Embryonic facial prominence (tissue), 1 donor: ENCODE measurements at regions not wholly inside any gene's neighbourhood (a gene's known extent, or its start where the extent isn't known, plus 50 kb on each side); places are given as distances from the start of the nearest gene placed in this dataset.

Source experiments
- DNase-seq: peaks from one replicate; pipeline ENCODE4 v3.0.0-alpha.2; 2016; ENCODE audit errors: extremely low spot score

GRCh38 chr15:61530769-61531168, 301.7 kb upstream of the RORA start:
- DNase-seq, result no peak

- no peak for DNase-seq
Observed at GRCh38 chr15:61528581-61528910, 299.4 kb upstream of the RORA start.

DNA sequence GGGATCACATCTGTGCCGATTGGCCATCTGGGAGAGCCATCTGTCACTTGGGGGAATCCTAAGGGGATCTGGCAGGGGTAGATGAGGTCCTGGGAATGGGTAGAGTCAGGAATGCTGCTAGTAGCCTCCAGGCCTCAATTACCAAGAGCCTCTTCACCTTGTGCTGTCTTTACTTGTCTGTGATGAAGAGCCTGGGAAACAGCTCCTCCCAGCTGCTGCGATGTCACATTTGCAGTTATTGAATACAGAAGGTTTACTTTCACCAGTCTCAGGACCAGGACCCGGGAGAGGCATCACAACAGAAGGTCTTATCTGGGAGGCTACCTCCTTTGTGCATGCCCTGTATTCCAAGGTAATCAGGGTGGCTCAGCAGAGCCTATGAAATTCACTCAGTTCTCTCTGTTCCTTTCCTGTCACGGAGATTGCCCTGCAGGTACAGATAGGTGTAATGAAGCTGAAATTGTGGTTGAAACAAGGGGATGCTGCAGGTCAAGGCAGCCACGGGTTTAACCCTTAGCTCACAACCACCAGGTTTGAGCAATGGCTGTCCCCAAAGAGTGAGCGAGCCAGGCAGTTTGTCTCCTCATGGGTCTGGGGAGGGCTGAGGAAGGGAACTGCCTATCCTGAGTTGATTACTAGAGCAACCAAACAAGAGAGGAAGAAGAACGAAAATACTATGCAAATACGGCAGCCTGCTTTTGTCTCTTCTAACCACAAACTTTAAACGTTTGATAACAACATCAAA, 298.9 kb upstream of the RORA start:
- DNase-seq, result no peak

DNA sequence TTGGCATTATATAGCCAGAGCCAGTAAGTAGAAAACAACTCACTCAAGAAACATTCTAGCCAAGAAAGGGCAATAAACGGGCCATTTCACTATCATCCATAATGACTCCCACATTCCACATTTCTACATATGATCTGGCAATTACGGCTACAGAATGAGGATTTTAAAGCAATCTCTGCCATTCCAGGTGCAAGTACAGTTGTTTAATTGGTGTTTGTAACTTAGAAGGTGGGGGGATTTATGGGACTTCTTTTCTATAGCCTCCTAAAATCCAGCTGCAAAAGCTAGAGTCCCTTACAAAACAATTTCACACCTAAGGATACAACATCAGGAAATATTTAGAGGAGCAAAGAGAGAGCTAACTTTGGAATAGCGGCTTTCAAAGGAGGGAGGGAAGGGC, 295.4 kb upstream of the RORA start:
- no peak for DNase-seq

DNA sequence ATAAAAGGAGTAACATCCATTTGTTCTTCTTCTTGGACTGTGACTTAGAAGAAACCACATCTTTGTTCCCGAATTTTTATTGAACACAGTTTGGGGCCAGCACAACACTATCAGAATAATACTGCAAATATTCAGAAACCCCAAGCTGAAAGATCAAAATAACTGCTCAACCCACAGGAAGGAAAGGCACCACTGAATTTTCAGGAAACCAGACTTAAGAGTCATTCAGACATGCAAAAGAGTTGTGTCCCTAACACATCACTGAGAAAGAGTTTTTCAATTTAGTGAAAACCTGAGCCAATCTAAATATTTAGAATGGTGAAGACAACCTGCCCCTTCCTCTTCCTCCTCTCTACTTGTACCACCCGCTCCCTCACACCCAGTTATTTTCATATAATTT, 295.0 kb upstream of the RORA start:
- DNase-seq, result no peak

DNA sequence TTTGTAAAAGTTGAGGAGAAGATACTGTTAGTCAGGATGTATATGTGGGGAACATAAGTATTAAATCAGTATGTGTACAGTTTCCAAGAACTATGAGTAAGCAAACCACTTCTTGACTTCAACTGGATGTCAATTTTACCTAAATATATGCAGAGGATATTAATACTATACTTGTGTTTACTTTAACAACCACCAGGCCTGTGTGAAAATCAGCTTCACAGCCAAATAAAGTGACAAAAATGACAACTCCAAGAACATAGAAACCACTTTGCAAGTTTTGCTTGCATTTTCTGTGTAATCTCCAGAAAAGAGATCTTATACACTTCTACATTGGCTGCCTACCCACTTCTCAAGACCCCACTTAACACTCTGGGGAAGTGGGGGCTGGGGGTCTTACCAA, 293.3 kb upstream of the RORA start:
- DNase-seq, result no peak

- DNase-seq, result no peak
Observed at GRCh38 chr15:61521953-61522352, 292.9 kb upstream of the RORA start.

GRCh38 chr15:61519296-61519695, 290.2 kb upstream of the RORA start:
- DNase-seq, result no peak

DNA sequence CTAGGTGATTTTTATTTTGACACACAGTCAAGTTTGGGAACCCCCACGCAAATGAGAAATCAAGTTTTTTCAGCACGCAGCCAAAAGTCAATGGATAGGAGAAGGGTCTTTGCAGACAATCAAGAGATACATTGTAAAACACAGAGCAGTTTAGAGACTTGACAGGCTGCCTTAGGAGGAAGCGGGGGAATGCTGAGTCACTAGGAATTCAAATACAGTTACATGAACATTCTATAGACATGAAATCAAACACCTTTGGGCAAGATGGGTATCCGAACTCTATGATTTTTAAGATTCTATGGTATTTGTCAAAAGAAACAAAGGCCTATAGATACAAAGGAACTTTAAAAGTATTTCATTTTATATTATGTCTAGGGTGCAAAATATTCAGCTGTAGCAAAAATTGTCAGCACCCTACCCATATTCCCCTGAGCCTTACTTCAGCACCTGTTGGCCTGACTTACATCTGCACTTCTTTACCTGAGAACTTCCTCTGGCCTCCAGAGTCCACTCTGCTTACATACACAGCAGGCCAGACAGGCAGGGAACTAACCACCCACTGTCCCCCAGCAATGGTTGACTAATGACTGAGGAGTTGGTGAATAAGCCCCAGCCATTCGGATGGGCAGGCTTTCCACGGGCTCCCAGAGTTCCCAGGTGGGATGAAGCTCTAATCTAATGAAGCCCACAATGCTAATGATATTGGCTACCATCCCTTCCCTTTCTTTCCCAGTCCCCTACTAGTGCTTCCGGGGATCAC, 289.3 kb upstream of the RORA start:
- DNase-seq, result no peak

- DNase-seq, result no peak
Observed at GRCh38 chr15:61517776-61518175, 288.7 kb upstream of the RORA start.

DNA sequence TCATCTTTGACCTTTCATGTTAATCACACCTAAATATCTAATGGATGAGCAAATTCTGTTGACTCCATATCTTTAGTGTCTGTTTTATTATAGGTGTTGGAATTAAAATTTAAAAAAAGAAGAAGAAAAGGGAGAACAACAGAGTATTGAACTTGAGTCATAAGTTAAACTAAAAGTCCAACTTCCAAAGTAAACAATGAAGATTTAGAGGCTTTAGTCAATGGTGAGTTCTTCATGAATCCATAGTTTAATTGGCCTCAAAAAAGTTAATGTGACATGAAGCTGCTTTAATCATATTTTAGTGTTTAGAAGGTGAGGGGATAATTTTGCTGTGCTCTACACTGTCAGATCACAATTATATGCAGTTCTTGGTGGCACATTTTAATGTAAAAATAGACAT, 288.2 kb upstream of the RORA start:
- no peak for DNase-seq

DNA sequence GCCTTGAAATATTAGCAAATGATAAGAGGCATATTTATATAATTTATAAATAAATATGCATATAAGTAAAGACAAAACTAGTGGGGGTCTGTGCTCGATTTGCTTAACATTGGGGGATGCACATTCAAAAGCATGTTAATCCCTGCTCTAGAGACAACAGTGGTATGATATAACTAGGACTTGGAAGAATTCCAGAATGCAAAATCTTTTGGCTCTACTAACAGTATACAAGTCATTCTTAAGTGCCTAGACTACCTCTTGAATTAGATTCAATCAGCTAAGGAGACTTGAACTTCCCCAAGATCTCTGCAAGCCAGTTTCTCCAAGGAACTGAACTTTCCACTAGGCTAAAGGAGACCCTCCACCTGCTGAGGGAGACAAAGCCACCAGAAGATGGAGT, 282.7 kb upstream of the RORA start:
- no peak for DNase-seq

- no peak for DNase-seq
Observed at GRCh38 chr15:61511089-61511488, 282.0 kb upstream of the RORA start.

- DNase-seq, result no peak
Observed at GRCh38 chr15:61509327-61509840, 280.3 kb upstream of the RORA start.

DNA sequence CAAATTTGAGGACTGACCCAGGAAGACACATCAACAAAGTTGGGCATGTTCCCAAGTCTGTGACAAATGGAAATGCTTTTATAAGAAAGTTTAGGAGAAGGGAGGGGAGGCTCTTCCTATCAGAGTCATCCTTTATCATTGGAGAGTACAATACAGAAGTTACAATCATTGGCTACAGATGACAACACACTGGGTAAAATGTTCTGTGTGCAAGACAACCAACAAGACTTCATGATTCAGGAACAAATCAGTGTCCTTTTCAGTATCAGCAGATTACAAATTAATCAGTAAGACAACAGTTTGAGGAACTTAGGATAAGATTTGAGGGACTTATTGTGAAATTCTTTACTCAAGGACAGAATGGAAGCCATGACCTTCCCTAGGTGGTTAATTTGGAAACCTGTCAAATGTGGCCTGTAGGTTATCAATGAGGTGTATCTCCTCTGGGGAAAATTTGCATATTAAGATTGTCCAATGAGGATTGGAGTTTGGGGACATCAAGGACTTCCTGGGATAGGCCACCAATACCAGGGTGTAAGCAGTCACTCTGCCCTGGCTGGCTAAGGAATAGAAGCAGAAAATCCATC, 274.4 kb upstream of the RORA start:
- DNase-seq, result no peak

DNA sequence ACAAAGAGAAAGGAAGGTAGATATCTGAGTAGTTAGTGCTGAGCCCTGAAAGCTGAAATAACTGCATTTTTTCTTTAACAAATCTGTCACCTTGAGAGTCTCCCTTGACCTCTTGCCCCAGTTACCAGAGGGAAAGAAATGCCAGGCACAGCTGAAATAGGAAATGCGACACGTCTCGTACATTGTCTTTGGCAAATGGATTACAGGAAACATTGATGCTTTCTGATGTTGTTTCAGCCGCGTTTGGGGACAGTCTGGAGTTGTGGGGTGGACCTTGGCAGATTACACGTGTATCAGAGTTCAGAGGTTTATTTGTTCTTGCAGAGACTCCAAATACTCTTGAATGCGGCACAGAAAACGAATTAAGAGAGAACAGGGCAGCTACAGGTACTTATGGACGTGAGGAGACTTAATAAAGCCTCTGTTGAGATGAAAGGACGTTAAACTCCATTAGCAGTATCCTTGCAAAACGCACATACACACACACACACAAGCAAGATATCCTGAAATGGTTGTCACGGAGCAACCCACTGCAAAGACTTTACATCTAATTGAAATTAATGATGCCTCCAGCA, 272.8 kb upstream of the RORA start:
- no peak for DNase-seq

DNA sequence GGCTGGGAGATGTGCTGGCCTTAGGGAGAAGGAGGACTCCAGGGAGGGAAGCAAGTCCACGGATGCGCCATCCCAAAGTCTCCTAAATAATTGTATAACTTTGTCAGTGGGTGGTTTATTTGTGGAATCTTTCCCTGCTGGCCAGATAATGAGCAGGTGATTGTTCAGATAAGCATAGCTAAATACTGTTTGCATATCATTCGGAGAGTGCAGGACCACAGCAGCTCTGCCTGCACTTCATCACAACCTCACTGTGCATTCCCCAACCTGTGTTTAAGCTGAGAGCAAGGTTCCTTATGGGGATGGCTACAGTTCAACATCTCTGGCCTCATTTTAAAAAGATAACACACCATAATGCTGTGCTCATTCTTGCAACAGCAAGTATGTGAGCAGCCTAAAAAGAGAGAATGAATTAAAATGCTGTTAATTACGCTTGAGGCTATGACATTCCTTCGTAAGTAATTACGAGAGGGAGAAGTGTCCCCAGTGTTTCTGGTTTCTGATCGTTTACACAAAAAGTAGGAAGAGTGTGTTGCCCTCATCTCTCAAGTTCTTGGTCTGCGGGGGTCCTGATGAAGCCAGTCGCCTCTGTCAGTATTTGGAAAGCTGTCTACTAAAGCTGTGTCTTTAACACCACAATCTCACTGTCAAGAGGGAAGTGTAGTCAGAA, 272.0 kb upstream of the RORA start:
- DNase-seq, result no peak

- no peak for DNase-seq
Observed at GRCh38 chr15:61500523-61500922, 271.4 kb upstream of the RORA start.

DNA sequence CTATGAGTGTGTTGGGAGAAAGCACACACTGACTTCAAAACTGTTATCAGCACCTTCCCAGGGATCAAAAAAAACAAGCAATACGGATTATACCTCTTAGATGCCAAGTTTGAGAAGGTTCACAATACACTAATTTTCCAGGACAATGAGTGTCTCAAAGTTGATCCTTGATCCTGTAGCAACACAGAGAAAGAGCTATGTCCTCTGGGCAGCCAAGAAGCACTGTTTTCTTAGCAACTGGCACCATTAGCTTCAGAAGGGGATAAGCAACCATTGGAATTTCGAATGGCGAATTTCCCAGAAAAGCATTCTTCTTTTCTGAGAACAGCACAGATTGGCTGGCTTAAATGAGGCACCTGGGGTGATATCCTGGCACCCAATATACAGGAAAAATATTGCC, 270.3 kb upstream of the RORA start:
- no peak for DNase-seq

GRCh38 chr15:61489571-61489970, 260.5 kb upstream of the RORA start:
- DNase-seq, result no peak

DNA sequence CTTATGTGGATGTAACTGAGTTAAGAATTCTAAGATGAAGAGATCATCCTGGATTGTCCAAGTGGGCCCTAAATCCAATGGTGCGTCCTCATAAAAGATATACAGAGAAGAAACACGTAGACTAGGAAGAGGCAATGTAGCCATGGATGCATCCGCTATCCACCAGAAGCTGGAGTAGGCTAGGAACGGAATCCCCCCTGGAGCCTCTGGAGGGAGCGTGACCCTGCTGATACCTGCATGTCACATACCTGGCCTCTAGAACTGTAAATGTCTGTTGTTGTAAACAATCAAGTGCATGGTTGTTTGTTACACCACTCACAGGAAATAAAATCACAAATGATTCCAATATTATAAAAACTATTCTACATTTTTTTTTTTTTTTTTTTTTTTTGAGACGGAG, 254.5 kb upstream of the RORA start:
- DNase-seq, result no peak

DNA sequence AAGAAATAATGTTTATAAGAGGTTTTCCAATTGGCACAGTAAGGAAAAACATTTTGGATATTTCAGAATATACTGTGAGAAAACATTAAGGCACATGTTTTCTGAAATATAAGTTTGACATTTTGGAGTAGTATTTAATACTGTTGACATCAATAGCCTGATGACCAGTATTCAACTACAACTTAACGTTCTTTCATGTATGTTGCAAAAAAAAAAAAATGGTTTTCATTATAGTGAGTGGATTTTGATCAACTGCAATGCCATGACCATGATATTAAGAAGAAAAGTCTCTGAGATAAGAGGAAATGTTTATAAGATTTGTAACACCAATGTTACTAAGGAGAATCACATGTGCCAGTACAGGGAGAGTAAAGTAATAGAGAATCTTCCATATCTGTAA, 252.8 kb upstream of the RORA start:
- no peak for DNase-seq
